Activated CD4-positive, alpha-beta T cell treated with anti-CD3 and anti-CD28 coated beads for 24 hours (primary cell): ENCODE measurements at regions not wholly inside any gene's neighbourhood (a gene's known extent, or its start where the extent isn't known, plus 50 kb on each side); places are given as distances from the start of the nearest gene placed in this dataset.
"Not testable (repeated sequence)": the region's sequence is repeated elsewhere in the genome, so short reads cannot be mapped to it uniquely, and the experiment has no call there.

ENCODE experiments used
- DNase-seq, 2 donors: peaks; one replicate each; pipeline ENCODE4 v3.0.0-alpha.2; 2020; ENCODE audit warnings: low read depth in 2 of 2

DNA sequence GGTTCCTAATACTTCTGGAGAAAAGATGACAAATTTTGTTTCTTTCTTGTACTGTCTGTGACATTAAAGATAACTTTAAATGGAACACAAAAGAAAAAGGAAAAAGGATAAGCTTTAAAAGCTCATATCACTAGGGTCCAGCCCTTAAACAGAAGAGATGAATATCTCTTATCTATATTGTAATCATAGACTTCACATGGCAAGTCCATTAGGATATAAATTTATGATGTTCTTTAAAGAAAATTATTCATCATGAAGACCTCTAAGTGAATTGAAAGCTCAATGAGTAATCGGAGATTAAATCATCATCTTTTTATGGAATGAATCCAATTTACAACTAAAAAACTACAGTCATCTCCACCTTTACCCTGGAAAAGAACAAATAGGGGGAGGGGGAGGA, 111.6 kb upstream of the SATB2 start:
- DNase-seq: no peak

DNA sequence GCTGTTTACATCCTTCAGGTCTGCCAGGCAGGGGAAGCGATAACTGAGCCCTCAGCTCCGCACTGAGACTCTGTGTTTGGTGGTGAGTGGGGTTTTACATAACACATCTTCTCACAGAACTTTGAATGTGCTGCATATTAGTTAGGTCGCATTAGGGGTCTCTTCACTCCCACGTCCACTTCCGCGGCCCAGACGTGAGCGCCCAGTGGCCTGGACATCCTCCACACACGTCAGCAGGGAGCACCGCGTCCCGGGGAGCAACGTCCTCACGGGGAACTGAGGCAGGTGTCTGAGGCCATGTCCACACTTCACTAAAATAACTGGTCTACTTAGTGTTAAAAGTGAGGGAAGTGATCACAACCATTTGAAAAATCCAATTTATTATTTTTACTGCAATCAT, 100.4 kb upstream of the SATB2 start:
- no peak for DNase-seq

DNA sequence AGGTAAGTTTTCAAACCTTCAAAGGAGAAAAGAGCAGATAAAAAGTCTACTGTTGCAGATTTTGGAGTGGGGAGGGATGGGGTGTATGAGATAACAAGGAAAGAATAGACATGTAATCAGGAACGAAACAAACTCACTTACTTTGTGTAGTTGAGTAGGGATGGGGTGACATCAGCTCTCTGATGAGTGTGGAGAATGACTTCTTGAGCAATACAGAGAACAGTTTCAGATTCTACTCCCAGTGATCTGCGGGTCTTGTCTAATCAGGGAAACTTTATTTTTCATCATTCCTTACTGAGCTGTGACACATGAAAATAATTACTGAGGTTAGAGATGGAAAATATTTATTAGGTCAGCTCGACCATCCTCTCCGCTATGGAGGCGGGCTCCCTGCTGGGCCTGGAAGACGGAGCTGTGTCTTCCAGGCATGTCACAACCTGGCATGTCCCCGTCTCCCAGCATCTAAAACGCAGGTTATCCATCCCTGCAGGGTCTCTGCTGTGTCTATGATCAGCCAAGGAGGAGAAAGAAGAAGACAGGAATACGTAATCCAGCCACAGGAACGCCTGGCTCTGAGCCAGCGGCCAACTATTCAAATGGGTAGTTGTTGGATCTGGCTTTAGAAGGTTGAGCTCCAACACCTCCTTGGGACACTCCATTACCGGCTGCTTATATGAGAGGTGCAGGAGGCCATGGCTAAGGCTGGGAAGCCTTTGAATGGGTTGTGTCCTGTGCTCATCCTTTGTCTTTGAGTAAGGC, 99.0 kb upstream of the SATB2 start:
- no peak for DNase-seq

DNA sequence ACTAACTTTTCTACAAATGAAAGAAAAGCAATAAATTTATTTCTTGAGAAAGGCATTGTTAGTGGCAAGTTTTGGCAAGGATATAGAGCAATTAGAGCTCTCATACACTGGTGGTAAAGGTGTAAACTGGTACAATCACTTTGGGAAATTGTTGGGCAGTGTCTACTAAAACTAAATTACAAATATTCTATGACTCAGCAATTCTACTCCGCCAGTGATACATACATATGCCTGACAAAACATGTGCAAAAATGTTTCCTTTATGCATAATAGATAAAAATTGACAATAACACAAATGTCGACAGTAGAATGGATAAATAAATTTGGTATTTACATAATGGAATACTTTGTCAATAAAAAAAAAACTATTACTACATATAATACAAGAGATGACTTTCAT, 96.3 kb upstream of the SATB2 start:
- DNase-seq: no peak

- no peak for DNase-seq
Measured at GRCh38 chr2:199552141-199552540, 94.4 kb upstream of the SATB2 start.

- DNase-seq: no peak
Measured at GRCh38 chr2:199543606-199544172, 86.0 kb upstream of the SATB2 start.

- DNase-seq: no peak
Measured at GRCh38 chr2:199535445-199536177, 77.9 kb upstream of the SATB2 start.

DNA sequence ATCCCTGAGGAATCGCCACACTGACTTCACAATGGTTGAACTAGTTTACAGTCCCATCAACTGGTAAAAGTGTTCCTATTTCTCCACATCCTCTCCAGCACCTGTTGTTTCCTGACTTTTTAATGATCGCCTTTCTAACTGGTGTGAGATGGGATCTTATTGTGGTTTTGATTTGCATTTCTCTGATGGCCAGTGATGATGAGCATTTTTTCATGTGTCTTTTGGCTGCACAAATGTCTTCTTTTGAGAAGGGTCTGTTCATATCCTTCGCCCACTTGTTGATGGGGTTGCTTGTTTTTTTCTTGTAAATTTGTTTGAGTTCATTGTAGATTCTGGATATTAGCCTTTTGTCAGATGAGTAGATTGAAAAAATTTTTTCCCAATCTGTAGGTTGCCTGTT, 76.1 kb upstream of the SATB2 start:
- not testable (repeated sequence) for DNase-seq

DNA sequence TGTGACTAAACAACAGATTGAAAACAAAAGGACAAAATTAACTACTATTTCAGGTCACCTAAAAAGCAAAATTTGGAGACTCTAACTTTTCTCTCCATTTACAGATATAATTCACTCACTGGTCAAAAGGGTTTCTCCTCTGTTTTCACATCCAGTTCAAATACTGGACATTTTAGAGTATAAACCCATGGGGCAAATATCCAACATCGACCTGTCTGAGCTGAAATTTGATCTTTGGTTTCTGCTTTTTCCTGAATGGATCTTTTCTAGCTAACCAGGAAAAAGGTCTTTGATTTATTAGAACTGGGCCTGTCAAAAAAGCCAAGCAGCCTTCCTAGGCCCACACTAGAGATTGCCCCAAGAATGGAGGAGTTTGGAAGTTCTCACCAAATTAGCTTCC, 69.3 kb upstream of the SATB2 start:
- no peak for DNase-seq

- DNase-seq: no peak
Measured at GRCh38 chr2:199524689-199525574, 67.2 kb upstream of the SATB2 start.

- no peak for DNase-seq
Measured at GRCh38 chr2:199509403-199509802, 51.7 kb upstream of the SATB2 start.
